A673 (cell line): ENCODE measurements at regions not wholly inside any gene's neighbourhood (a gene's known extent, or its start where the extent isn't known, plus 50 kb on each side); places are given as distances from the start of the nearest gene placed in this dataset.

Source experiments
- BruUV-seq: library from RNA; stranded (reverse); fragments of 400-500 nt; replicated peaks from 2 replicates; lab custom pipeline; 2021; lab: Mats Ljungman, UMichigan
- CTCF ChIA-PET: fragments of 300-600 bp; sonication (Branson Sonifier 250); formaldehyde crosslinking; loops from one replicate; lab custom pipeline; 2022; ENCODE audit warnings: antibody characterized with exemption; lab: Charles Lee
- POLR2A ChIA-PET: fragments of 300-600 bp; sonication (Branson Sonifier 250); formaldehyde crosslinking; loops from one replicate; lab custom pipeline; 2022; ENCODE audit warnings: antibody characterized with exemption; ENCODE audit not compliant: low non-redundant PET; lab: Charles Lee
- DNase-seq: peaks from one replicate; pipeline ENCODE4 v3.0.0-alpha.2; 2015; ENCODE audit warnings: low spot score
- H3K27ac ChIP-seq: fragments of 200-600 bp; sonication (generic); 2 replicates; pipeline ENCODE4 v1.5.1; 2016; ENCODE audit warnings: mixed run types, low read depth, mild to moderate bottlenecking, mixed read lengths, antibody characterized with exemption, low read length; ENCODE audit not compliant: poor library complexity, severe bottlenecking
- H3K27me3 ChIP-seq: fragments of 200-600 bp; sonication (generic); replicated peaks from 2 replicates; pipeline ENCODE4 v1.6.1; 2017; ENCODE audit warnings: mixed run types, low read depth, mild to moderate bottlenecking, mixed read lengths, antibody characterized with exemption, low read length; ENCODE audit not compliant: insufficient read depth, poor library complexity
- H3K36me3 ChIP-seq: fragments of 200-600 bp; sonication (generic); 2 replicates; pipeline ENCODE4 v1.6.1; 2016; ENCODE audit warnings: mixed run types, mild to moderate bottlenecking, mixed read lengths, antibody characterized with exemption, low read length; ENCODE audit not compliant: insufficient read depth, poor library complexity, severe bottlenecking
- H3K4me1 ChIP-seq: fragments of 200-600 bp; sonication (generic); 2 replicates; pipeline ENCODE4 v1.6.1; 2017; ENCODE audit warnings: mixed run types, mild to moderate bottlenecking, mixed read lengths, antibody characterized with exemption, low read length; ENCODE audit not compliant: insufficient read depth, poor library complexity, severe bottlenecking
- H3K4me3 ChIP-seq: fragments of 200-600 bp; sonication (generic); 2 replicates; pipeline ENCODE4 v1.5.1; 2016; ENCODE audit warnings: low read depth, mixed run types, mild to moderate bottlenecking, mixed read lengths, low read length; ENCODE audit not compliant: poor library complexity, severe bottlenecking
- H3K9me3 ChIP-seq: fragments of 200-600 bp; sonication (generic); 2 replicates; pipeline ENCODE4 v1.6.1; 2016; ENCODE audit warnings: mixed run types, low read depth, mild to moderate bottlenecking, mixed read lengths, antibody characterized with exemption, low read length; ENCODE audit not compliant: poor library complexity, severe bottlenecking
- EZH2 ChIP-seq: fragments of 200-600 bp; sonication (generic); IDR thresholded peaks from 2 replicates; pipeline ENCODE4 v1.6.1; 2017; ENCODE audit warnings: borderline replicate concordance, low read depth, mild to moderate bottlenecking, mixed read lengths, antibody characterized with exemption, low read length; ENCODE audit not compliant: poor library complexity, severe bottlenecking
- intact Hi-C: fragments of 100-400 bp; cut with micrococcal nuclease; formaldehyde crosslinking; loops from one replicate; pipeline ENCODE4 v1.10.0; 2022; ENCODE audit not compliant: unreplicated experiment
- TF ChIP-seq, protein P1 (sequence below): fragments of 300-800, 200-600 bp; sonication (generic); conservative IDR thresholded peaks from 2 replicates; pipeline ENCODE4 v1.5.1; 2017; ENCODE audit warnings: low read depth, mild to moderate bottlenecking, antibody characterized with exemption, low read length, moderate library complexity, mixed read lengths

GRCh38 chr7:126303926-126304325, 948.8 kb downstream of the GRM8 start:
- H3K36me3 ChIP-seq, result no peaks in the 10 kb centered on the region
- ChIA-PET POLR2A (no interaction called here), CTCF (no interaction called here)
- DNase-seq, result no peak
- H3K9me3 ChIP-seq, result no peaks in the 10 kb centered on the region
- no TSS peak for BruUV-seq
- H3K4me3 ChIP-seq, result no peak overlapping the region
- no peak overlapping the region for H3K27ac ChIP-seq
- no peak for TF ChIP-seq EZH2
- TF ChIP-seq, protein P1, sequence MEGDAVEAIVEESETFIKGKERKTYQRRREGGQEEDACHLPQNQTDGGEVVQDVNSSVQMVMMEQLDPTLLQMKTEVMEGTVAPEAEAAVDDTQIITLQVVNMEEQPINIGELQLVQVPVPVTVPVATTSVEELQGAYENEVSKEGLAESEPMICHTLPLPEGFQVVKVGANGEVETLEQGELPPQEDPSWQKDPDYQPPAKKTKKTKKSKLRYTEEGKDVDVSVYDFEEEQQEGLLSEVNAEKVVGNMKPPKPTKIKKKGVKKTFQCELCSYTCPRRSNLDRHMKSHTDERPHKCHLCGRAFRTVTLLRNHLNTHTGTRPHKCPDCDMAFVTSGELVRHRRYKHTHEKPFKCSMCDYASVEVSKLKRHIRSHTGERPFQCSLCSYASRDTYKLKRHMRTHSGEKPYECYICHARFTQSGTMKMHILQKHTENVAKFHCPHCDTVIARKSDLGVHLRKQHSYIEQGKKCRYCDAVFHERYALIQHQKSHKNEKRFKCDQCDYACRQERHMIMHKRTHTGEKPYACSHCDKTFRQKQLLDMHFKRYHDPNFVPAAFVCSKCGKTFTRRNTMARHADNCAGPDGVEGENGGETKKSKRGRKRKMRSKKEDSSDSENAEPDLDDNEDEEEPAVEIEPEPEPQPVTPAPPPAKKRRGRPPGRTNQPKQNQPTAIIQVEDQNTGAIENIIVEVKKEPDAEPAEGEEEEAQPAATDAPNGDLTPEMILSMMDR, result no peak
- intact Hi-C loops, result no loop called here
- H3K4me1 ChIP-seq, result no peaks in the 10 kb centered on the region
- no peaks in the 10 kb centered on the region for H3K27me3 ChIP-seq

- CTCF ChIA-PET, result no interaction called here
- intact Hi-C loops, result no loop called here
- no TSS peak for BruUV-seq
These were observed 950.1 kb downstream of the GRM8 start for GRCh38 chr7:126302639-126303038.

DNA sequence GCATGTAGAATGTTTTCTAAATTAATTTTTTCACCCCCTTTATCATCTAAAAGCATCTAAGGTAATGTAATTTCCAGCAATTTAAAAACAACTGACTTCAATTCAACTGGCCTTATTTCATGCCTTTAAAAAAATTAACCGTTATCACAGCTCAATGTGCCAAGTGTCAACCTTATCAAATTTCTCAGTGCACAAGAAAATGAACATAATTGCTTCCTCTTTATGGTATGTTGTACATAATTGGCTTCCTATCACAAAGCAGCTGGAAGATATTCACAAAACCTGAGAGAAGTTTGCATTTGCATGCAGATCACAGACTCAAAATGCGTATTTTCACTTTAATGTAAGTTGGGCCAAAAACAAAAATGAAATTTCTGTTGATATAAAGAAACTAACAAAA, 966.4 kb downstream of the GRM8 start:
- H3K36me3 ChIP-seq, result no peaks in the 10 kb centered on the region
- intact Hi-C loops, result no loop called here
- ChIA-PET CTCF (no interaction called here), POLR2A (no interaction called here)
- H3K9me3 ChIP-seq, result no peaks in the 10 kb centered on the region
- TF ChIP-seq, protein P1, result no peak
- no peak for TF ChIP-seq EZH2
- H3K27ac ChIP-seq, result no peak overlapping the region
- DNase-seq, result peak; percentile 3
- H3K4me1 ChIP-seq, result no peaks in the 10 kb centered on the region
- H3K27me3 ChIP-seq, result no peaks in the 10 kb centered on the region
- H3K4me3 ChIP-seq, result no peak overlapping the region
- BruUV-seq, result no TSS peak

More at GRCh38 chr7:126302639-126303038, 950.1 kb downstream of the GRM8 start:
- Histone ChIP-seq H3K4me3 (no peak overlapping the region), H3K9me3 (no peaks in the 10 kb centered on the region), H3K27ac (no peak overlapping the region), H3K4me1 (no peaks in the 10 kb centered on the region), H3K36me3 (no peaks in the 10 kb centered on the region), H3K27me3 (no peaks in the 10 kb centered on the region)
- POLR2A ChIA-PET, result no interaction called here
- TF ChIP-seq, protein P1, result peak; percentile 37; the same call in 1 of the 2 replicates
- TF ChIP-seq EZH2, result no peak
- DNase-seq, result peak; percentile 6
